SH-SY5Y (cell line): ENCODE measurements at regions not wholly inside any gene's neighbourhood (a gene's known extent, or its start where the extent isn't known, plus 50 kb on each side); places are given as distances from the start of the nearest gene placed in this dataset.

ENCODE experiments used
- GATA2 ChIP-seq: IDR thresholded peaks from 2 replicates; pipeline ENCODE4 v1.6.1; 2011; ENCODE audit warnings: mild to moderate bottlenecking, low read depth, low read length
- GATA3 ChIP-seq: IDR thresholded peaks from 2 replicates; pipeline ENCODE4 v1.6.1; 2011; ENCODE audit warnings: low read depth, mild to moderate bottlenecking, low read length, moderate library complexity

DNA sequence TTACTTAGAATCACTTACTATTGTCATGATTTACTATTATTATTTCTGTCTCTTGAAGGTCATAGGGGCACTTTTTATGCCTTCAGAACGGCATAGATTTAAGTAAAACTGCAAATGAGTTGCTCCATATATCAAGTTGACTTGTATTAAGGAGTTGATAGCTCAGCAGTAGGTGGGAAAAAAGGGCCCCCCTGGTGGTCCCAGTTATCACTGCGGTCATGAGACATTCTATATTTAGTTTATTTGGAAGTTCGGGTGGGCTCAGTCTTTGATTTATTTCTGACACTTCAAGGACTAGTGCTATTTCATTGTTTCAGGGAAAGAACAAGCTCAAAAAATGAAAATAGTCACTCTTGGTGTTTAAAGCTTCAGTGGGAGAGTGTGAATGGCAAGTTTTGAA, 159.3 kb downstream of the SLC24A2 start:
- TF ChIP-seq GATA2, result no peak
- no peak for TF ChIP-seq GATA3
